Neural cell (in vitro differentiated cells): ENCODE measurements at regions not wholly inside any gene's neighbourhood (a gene's known extent, or its start where the extent isn't known, plus 50 kb on each side); places are given as distances from the start of the nearest gene placed in this dataset.

Experiments
- H2AFZ ChIP-seq: fragments of 200-600, 300-800 bp; sonication (generic), shearing (Covaris generic); 2 replicates; pipeline ENCODE4 v1.6.0; 2014; ENCODE audit warnings: low read depth, mild to moderate bottlenecking, antibody characterized with exemption, low read length, moderate library complexity
- H3F3A ChIP-seq: fragments of 200-600 bp; shearing (Covaris generic); 2 replicates; pipeline ENCODE4 v1.6.1; 2016; ENCODE audit warnings: mild to moderate bottlenecking, moderate library complexity, mixed read lengths, antibody characterized with exemption, low read length; ENCODE audit not compliant: insufficient read depth, poor library complexity, severe bottlenecking
- H3K27ac ChIP-seq: fragments of 200-600, 300-800 bp; sonication (generic), shearing (Covaris generic); 2 replicates; pipeline ENCODE4 v1.5.1; 2014; ENCODE audit warnings: mild to moderate bottlenecking, low read length, moderate library complexity
- H3K27me3 ChIP-seq: fragments of 300-800, 200-600 bp; sonication (generic), shearing (Covaris generic); 2 replicates; pipeline ENCODE4 v1.6.0; 2014; ENCODE audit warnings: mild to moderate bottlenecking, low read depth, low read length, moderate library complexity; ENCODE audit not compliant: insufficient read depth
- H3K36me3 ChIP-seq: fragments of 300-800, 200-600 bp; sonication (generic), shearing (Covaris generic); 2 replicates; pipeline ENCODE4 v1.5.1; 2014; ENCODE audit warnings: mild to moderate bottlenecking, antibody characterized with exemption, low read length, moderate library complexity; ENCODE audit not compliant: insufficient read depth
- H3K4me2 ChIP-seq: fragments of 300-800, 200-600 bp; sonication (generic), shearing (Covaris generic); 2 replicates; pipeline ENCODE4 v1.6.0; 2014; ENCODE audit warnings: mild to moderate bottlenecking, low read length
- H3K4me3 ChIP-seq: fragments of 300-800, 200-600 bp; sonication (generic), shearing (Covaris generic); 2 replicates; pipeline ENCODE4 v1.5.1; 2014; ENCODE audit warnings: mild to moderate bottlenecking, low read length, moderate library complexity
- H3K79me2 ChIP-seq: fragments of 200-600 bp; shearing (Covaris generic); replicated peaks from 2 replicates; pipeline ENCODE4 v1.6.0; 2014; ENCODE audit warnings: mild to moderate bottlenecking, low read length, moderate library complexity; ENCODE audit not compliant: insufficient read depth
- H3K9ac ChIP-seq: fragments of 300-800, 200-600 bp; sonication (generic), shearing (Covaris generic); 2 replicates; pipeline ENCODE4 v1.6.1; 2016; ENCODE audit warnings: mild to moderate bottlenecking, low read length, mixed read lengths
- H3K9me2 ChIP-seq: fragments of 200-600 bp; shearing (Covaris generic); 2 replicates; pipeline ENCODE4 v1.6.1; 2016; ENCODE audit warnings: mild to moderate bottlenecking, low read length, mixed read lengths; ENCODE audit not compliant: insufficient read depth
- H3K9me3 ChIP-seq: fragments of 200-600, 300-800 bp; sonication (generic), shearing (Covaris generic); 2 replicates; pipeline ENCODE4 v1.6.1; 2016; ENCODE audit warnings: mild to moderate bottlenecking, mixed run types, low read length, moderate library complexity, mixed read lengths
- H4K20me1 ChIP-seq: fragments of 200-600 bp; shearing (Covaris generic); 2 replicates; pipeline ENCODE4 v1.6.1; 2016; ENCODE audit warnings: mild to moderate bottlenecking, mixed run types; ENCODE audit not compliant: insufficient read depth
- CTCF ChIP-seq: fragments of 450-650 bp; IDR thresholded peaks from 2 replicates; pipeline ENCODE4 v1.5.1; 2014; ENCODE audit warnings: antibody characterized with exemption, mild to moderate bottlenecking, moderate library complexity; ENCODE audit not compliant: poor library complexity, severe bottlenecking
- EP300 ChIP-seq: fragments of 450-650 bp; conservative IDR thresholded peaks from 2 replicates; pipeline ENCODE4 v1.6.1; 2014; ENCODE audit warnings: antibody characterized with exemption, mild to moderate bottlenecking, moderate library complexity; ENCODE audit not compliant: poor library complexity, severe bottlenecking
- EZH2 ChIP-seq: fragments of 200-600, 300-800 bp; shearing (Covaris generic), sonication (generic); IDR thresholded peaks from 2 replicates; pipeline ENCODE4 v1.6.1; 2014; ENCODE audit warnings: antibody characterized with exemption, low read length, borderline replicate concordance, mild to moderate bottlenecking; ENCODE audit not compliant: insufficient read depth, poor library complexity, severe bottlenecking
- MXI1 ChIP-seq: fragments of 450-650 bp; conservative IDR thresholded peaks from 2 replicates; pipeline ENCODE4 v1.6.1; 2014; ENCODE audit warnings: antibody characterized with exemption, mild to moderate bottlenecking; ENCODE audit not compliant: poor library complexity, severe bottlenecking
- POLR2AphosphoS5 ChIP-seq: IDR thresholded peaks from 2 replicates; pipeline ENCODE4 v1.6.1; 2012
- RAD21 ChIP-seq: fragments of 450-650 bp; conservative IDR thresholded peaks from 2 replicates; pipeline ENCODE4 v1.6.1; 2014; ENCODE audit warnings: antibody characterized with exemption, mild to moderate bottlenecking, moderate library complexity
- REST ChIP-seq: IDR thresholded peaks from 2 replicates; pipeline ENCODE4 v1.6.1; 2012; ENCODE audit warnings: borderline replicate concordance
- SMC3 ChIP-seq: fragments of 450-650 bp; conservative IDR thresholded peaks from 2 replicates; pipeline ENCODE4 v1.6.1; 2014; ENCODE audit warnings: antibody characterized with exemption, mild to moderate bottlenecking, moderate library complexity; ENCODE audit not compliant: poor library complexity
- TAF1 ChIP-seq: IDR thresholded peaks from 2 replicates; pipeline ENCODE4 v1.6.1; 2012; ENCODE audit warnings: low read depth

GRCh38 chr2:126766295-126766968, 110.5 kb downstream of the GYPC start:
- TF ChIP-seq REST (no peak), SMC3 (no peak), MXI1 (no peak), CTCF (no peak), RAD21 (no peak), EP300 (no peak), POLR2AphosphoS5 (no peak), TAF1 (no peak)
- Histone ChIP-seq H3K36me3 (no peaks in the 10 kb centered on the region), H3K27me3 (no peaks in the 10 kb centered on the region), H3K27ac (no peak overlapping the region), H3K9me3 (no peaks in the 10 kb centered on the region), H3K9me2 (no peaks in the 10 kb centered on the region), H4K20me1 (no peaks in the 10 kb centered on the region), H3K79me2 (no peaks in the 10 kb centered on the region), H3K9ac (no peak overlapping the region), H3K4me3 (no peak overlapping the region), H3K4me2 (no peak overlapping the region), H2AFZ (no peak overlapping the region), H3F3A (no peaks in the 10 kb centered on the region)

- H3F3A ChIP-seq, result no peaks in the 10 kb centered on the region
- no peak overlapping the region for H3K9ac ChIP-seq
- no peaks in the 10 kb centered on the region for H3K9me2 ChIP-seq
- H2AFZ ChIP-seq, result no peak overlapping the region
- no peaks in the 10 kb centered on the region for H3K36me3 ChIP-seq
- H3K4me3 ChIP-seq, result no peak overlapping the region
- no peaks in the 10 kb centered on the region for H3K79me2 ChIP-seq
- H4K20me1 ChIP-seq, result no peaks in the 10 kb centered on the region
- H3K27ac ChIP-seq, result no peak overlapping the region
- TF ChIP-seq EP300 (no peak), POLR2AphosphoS5 (no peak), RAD21 (no peak), TAF1 (no peak), EZH2 (no peak), MXI1 (no peak), SMC3 (no peak), REST (no peak), CTCF (no peak)
- H3K4me2 ChIP-seq, result no peak overlapping the region
- no peaks in the 10 kb centered on the region for H3K27me3 ChIP-seq
- H3K9me3 ChIP-seq, result no peaks in the 10 kb centered on the region
Observed at GRCh38 chr2:126766969-126767296, 111.0 kb downstream of the GYPC start.
